Esophagus muscularis mucosa (tissue), 4 donors: ENCODE measurements at regions not wholly inside any gene's neighbourhood (a gene's known extent, or its start where the extent isn't known, plus 50 kb on each side); places are given as distances from the start of the nearest gene placed in this dataset.

Experiments
- CTCF ChIP-seq, 3 experiments: fragments of 200-600 bp in 2 of 3; fragments of 450-650 bp in 1 of 3; sonication (generic) in 2 of 3; IDR thresholded peaks; one replicate each; pipeline ENCODE4 v1.5.1; 2017 to 2019; ENCODE audit warnings: antibody characterized with exemption in 3 of 3, mild to moderate bottlenecking in 2 of 3, moderate library complexity in 1 of 3
- EP300 ChIP-seq: sonication (generic); formaldehyde crosslinking; IDR thresholded peaks from one replicate; pipeline ENCODE4 v1.6.1; 2017; ENCODE audit warnings: antibody characterized with exemption
- POLR2A ChIP-seq: fragments of 450-650 bp; IDR thresholded peaks from one replicate; pipeline ENCODE4 v1.6.1; 2017; ENCODE audit warnings: antibody characterized with exemption, moderate library complexity, mild to moderate bottlenecking, low read depth

DNA sequence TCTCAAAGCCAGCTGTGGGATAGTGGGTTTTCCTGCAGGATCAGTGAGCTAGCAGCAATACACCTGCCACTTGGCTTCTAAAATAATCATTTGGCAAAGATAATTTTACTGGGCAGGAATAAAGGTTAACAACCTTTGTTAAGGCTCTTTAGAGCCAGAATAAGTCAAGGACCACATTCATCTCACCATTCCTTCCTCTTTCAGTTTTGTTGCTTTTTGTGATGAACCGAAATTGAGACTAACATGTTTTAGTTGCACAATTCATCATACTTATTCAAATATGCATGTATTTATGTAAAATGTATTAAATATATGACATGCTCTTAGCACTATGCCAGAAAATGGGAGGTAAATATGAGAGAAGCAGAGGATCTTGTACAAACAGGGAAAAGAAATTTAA, 824.4 kb upstream of the TYRP1 start:
- no peak for TF ChIP-seq POLR2A
- no peak for TF ChIP-seq EP300
- TF ChIP-seq CTCF (IDR thresholded peaks at IDR 0.05): no peak
